ENCODE measurements at regions not wholly inside any gene's neighbourhood (a gene's known extent, or its start where the extent isn't known, plus 50 kb on each side); places are given as distances from the start of the nearest gene placed in this dataset.
"Not testable (repeated sequence)": the region's sequence is repeated elsewhere in the genome, so short reads cannot be mapped to it uniquely, and the experiment has no call there.

- DNase-seq: no peak
Observed at GRCh38 chr12:25686351-25686750, 133.3 kb upstream of the LMNTD1 start.

GRCh38 chr12:25687226-25687625 is 134.1 kb upstream of the LMNTD1 start:
- DNase-seq: no peak

DNA sequence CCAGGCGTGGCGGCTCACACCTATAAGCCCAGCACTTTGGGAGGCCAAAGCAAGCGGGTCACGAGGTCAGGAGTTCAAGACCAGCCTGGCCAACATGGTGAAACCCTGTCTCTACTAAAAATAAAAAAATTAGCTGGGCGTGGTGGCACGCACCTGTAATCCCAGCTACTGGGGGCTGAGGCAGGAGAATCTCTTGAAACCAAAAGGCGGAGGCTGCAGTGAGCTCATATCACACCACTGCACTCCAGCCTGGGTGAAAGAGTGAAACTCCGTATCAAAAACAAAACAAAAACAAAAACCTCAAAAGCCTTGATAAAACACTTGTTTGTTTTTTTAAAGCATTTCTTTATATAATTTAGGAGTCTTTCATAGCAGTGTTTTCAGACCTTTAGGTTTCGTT is 135.8 kb upstream of the LMNTD1 start:
- not testable (repeated sequence) for DNase-seq

DNA sequence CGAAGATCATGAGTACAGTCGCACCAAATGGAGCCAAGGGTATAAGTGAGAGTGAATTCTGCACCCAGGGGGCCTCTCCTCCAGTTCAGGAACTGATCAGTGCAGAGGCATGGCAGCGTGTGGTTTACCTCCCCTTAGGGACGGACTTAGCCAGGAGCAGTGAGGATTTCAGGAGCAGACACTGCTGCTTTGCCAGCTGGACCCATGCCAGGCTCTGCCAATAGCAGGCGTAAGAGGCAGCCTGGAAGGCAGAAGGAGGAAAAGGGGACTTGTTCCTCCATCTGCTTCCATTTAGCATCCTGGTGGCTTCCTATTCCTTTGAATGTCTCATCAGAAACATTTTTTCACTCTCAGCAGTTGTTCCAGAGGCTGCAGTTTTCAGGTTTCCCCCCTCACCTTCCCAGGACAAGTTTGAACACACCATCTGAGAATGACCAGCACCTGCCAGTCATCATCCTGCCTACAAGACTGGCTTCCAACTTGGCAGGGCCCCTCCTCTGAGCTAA is 137.0 kb upstream of the LMNTD1 start:
- no peak for DNase-seq

DNA sequence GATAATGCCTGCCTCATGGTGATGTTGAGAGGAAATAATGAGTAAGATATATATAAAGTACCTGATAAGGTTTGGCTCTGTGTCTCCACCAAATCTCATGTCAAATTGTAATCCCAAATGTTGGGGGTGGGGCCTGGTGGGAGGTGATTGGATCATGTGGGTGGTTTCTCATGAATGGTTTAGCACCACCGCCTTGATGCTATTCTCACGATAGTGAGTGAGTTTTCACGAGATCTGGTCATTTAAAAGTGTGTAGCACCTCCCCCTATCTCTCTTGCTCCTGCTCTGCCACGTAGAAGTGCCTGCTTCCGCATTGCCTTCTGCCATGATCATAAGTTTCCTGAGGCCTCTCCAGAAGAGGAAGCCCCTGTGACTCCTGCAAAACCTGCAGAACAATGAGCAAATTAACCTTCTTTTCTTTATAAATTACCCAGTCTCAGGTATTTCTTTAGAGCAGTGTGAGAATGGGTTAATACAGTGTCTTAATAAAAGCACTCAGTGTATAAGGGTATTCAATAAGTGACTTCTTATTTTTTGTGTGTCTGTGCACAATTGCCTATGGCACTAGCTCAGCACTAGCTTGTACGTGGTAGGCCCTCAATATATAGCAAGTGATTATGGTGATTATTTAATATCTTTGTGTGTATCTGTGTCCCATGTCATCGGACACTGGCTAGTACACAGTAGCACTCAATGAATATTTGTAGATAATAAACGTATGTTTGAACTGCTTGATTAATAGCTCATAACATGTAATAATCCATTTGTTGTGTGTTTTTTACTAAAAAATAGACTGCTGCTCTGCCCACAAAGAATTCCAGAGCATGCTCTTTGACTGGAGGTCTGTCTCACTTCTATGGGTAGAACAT is 138.1 kb upstream of the LMNTD1 start:
- DNase-seq: no peak

- DNase-seq: no peak
Observed at GRCh38 chr12:25691865-25692114, 138.7 kb upstream of the LMNTD1 start.

DNA sequence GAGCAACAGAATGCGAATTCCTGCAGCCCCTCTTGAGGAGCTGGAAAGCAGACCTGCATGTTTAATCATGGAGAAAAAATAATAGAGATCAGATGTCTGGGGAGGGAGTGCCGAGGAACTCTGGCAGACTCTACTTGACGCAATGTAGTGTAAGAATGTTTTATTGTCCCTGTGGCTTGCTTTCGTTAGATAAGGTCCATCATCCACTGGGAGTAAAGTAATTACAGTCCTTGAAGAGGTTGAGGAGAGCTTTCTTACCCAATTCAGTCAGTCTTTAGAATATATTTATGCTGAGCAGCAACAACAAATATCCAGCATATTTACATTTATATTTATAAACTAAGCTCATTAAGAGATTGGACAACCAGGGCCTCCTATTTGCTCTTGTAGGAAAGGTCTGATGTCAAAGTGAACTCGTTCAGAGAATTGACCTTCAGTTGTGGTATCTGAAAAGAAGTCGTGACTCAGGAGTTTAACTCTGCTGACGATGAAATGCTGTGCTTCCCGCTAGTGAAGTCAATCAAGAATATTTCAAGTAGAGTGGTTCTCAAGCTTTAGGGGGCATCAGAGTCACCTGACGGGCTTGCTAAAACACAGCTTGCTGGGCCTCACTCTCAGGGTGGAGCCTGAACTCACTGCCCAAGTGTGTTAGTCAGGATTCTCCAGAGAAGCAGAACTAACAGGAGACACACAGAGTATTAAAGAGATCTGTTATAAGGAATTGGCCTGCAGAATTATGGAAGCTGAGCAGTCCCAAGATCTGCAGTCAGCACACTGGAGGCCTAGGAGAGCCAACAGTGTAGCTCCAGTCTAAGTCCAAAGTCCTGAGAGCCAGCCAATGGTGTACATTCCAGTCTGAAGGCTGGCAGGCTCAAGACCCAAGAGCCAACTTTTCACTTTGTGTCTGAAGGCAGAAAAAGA is 139.3 kb upstream of the LMNTD1 start:
- no peak for DNase-seq

DNA sequence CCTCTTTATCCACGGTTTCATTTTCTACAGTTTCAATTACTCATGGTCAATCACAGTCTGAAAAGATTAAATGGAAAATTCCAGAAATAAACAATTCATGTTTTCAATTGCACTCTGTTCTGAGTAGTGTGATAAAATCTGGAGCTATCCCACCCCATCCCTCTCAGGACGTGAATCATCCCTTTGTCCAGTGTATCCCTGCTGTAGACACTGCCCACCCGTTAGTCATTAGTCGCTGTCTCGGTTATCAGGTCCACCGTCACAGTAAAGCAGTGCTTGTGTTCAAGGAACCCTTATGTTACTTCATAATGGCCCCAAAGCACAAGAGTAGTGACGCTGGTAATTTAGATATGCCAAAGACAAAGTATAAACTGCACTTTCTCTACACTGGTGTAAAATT is 141.0 kb upstream of the LMNTD1 start:
- peak; percentile 87 for DNase-seq

- no peak for DNase-seq
Observed at GRCh38 chr12:25695574-25695973, 142.5 kb upstream of the LMNTD1 start.

DNA sequence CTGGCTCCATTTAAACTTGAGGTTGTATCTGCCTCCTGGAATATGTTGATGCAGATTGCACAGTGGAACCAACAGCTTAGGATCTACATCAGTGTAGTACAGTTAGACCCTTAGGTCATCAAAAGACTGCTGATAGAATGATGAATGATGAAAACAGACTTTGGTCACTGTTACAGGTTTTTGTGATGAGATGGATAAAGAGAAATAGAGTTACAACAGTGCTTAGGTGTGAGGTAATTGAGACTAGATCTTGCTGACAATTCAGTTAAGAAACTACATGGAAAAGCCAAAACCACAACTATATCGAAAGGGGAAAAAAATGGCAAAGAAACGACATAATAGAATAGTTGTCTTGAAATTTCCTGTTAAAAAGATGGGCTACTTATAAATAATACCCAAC is 145.7 kb upstream of the LMNTD1 start:
- DNase-seq: no peak

- no peak for DNase-seq
Observed at GRCh38 chr12:25699454-25699853, 146.4 kb upstream of the LMNTD1 start.

GRCh38 chr12:25701290-25701689 is 148.2 kb upstream of the LMNTD1 start:
- no peak for DNase-seq

DNA sequence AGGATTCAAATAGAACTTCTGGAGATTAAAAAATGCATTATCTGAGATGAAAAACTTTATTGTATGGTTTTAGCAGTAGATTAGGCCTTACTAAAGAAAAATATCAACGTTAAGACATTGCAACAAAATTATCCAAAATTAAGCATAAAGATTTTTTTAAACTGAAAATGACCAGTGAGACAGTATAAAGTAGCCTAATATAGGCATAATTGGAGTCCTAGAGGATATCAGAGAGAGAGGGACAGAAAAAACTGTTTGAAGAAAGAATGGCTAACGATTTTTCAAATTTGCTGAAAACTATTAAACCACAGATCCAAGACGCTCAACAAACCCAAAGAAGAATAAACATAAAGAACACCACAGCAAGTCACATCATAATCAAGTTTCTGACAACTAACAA is 149.5 kb upstream of the LMNTD1 start:
- DNase-seq: no peak

GRCh38 chr12:25705261-25705660 is 152.2 kb upstream of the LMNTD1 start:
- no peak for DNase-seq

DNA sequence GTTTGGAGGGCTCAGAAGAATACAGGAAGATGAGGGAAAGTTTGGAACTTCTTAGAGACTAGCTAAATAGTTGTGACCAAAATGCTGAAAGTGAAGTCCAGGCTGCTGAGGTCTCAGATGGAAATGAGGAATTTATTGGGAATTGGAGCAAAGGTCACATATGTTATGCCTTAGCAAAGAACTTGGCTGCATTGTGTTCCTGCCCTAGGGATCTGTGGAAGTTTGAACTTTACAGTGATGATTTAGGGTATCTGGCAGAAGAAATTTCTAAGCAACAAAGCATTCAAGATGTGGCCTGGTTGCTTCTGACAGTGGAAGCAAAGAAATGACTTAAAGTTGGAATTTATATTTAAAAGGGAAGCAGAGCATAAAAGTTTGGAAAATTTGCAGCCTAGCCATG is 153.6 kb upstream of the LMNTD1 start:
- DNase-seq: not testable (repeated sequence)

- DNase-seq: no peak
Observed at GRCh38 chr12:25707056-25707455, 154.0 kb upstream of the LMNTD1 start.

DNA sequence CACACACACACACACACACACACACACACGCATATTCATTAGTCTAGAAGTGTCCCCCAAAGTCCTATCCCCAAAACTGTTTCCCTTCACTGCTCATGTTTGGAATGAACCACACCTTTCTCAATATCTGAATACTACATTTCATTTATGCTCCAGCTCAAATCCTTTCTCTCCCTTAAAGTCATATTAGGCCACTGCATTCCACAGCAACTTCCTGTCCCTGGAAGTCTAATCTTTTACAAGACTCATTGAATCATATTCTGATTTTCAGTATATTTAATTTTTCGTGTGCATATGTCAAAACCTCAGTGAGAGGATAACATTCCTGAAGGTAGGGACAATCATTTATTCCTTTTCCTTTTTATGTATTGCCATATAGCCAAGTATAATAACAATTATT is 155.6 kb upstream of the LMNTD1 start:
- no peak for DNase-seq

DNA sequence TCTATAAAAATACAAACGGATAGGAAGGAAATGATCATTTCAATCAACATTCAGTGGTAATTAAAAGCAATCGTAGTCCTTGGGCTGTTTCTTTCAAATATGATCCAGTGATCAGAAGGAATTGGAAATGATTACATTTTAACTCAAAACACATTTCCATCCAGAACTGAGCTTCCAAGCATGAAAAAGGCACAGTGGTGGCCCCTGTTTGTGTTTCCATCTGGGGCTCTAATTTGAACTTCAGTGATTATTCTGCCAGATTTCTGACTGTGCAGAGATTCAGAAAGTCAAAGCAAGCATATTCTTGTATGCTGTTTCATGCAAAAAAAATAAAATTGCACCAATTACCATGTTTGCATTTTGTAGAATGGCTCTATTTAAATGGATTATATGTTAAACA is 157.0 kb upstream of the LMNTD1 start:
- no peak for DNase-seq

DNA sequence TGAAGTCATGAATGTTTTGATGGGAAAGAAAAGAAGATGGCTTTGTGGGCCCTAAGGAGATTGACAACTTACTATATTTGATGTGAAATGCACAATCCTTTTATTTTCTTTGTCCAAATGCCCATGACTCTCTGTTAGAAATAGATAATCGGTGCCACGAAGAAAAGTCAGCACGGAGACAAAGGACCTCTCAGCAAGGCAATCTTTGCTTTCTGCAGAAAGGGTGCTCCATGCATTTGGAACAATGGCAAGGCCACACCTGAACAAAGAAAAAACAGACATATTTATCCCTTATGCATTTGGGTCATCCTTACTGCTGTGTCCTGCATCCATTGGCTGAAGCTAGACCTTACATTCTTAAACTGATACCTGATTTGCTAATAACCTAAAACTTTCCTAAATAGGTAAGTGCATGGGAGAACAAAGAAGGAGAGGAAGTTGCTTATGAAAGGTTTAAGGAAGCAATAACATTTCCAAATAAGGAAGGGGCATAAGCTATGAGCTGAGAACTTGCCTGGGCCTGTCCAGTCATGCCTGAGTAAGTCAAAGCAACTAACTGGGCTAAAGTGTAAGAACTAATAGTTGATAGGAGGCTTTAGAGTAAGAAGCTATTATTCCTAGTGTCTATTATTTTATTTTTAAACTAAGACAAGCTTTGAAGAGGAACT is 158.0 kb upstream of the LMNTD1 start:
- DNase-seq: not testable (repeated sequence)

- DNase-seq: no peak
Observed at GRCh38 chr12:25712169-25712568, 159.1 kb upstream of the LMNTD1 start.

- DNase-seq: no peak
Observed at GRCh38 chr12:25713264-25713663, 160.2 kb upstream of the LMNTD1 start.

DNA sequence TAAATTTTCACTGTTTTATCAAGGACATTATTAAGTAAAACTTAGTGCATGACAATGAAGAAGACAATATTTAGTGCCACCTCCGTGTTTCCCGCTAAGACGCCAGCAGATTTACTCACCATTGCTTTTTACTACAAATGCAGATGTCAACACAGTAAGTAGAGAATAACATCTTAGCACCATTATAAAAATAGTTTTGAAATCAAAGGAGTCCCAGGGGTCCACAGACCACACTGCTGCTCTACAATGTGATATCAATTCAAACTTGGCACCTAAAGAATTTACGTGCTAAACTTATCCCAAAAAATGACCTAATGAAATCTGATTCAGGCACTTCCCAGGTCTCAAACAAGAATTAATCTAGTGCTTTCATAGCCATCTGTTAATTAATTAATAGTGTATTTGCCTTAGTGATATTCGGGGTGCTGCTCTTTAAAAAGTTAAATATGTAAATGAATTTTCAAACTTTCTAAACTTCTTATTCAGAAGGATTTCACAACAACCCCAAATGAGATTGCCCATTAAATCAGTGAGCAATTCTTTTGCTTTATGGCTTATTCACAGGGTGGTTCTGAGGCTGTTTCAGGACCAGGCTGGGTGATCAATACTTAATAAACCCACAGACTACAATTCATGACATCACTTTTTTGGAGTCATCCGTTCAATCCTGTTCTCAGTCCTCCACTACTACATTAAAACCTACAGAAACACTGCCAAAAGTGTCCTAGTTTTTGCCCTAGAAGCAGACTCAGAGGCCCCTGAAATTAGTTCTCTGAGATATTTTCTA is 161.3 kb upstream of the LMNTD1 start:
- DNase-seq: no peak

DNA sequence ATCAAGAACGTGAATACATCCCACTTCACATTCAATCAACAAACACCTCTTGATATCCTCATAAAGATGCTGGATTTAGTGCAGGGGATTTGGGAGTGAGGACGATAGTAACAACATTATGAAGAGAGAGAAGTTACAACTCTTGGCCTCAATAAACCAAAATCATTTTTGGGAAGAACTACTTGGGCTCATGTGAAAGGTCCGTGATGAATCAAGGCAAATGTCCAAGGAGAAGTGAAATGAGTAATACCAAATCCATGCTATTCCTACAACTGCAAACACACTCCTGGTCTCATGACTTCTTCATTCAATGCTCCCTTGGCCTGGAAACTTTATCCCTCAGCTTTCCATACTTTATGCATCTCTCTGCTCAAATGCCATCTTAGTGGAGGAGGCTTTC is 162.0 kb upstream of the LMNTD1 start:
- no peak for DNase-seq
